ENCODE measurements at regions not wholly inside any gene's neighbourhood (a gene's known extent, or its start where the extent isn't known, plus 50 kb on each side); places are given as distances from the start of the nearest gene placed in this dataset.

DNA sequence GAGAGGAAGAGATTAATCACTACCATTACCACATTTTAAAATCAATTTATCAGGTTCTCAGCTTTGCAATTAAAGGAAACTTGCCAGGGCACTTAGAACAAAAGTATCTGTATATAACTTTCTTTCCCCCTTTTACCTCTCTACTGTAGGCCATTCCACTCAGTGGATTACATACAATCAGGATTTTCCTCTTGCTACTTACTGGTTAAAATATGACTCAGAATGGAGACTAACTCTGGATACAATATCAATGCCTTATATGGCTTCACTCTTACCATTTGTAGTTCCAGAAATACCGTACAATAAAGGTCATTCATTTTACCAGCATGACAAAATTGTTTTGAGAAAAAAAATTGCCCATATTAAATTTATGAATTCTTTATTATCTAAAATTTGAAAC, 706.8 kb downstream of the KCNA4 start:
- Histone ChIP-seq H3K4me3 (no peak overlapping the region), H3K4me1 (no peaks in the 10 kb centered on the region), H3K36me3 (no peaks in the 10 kb centered on the region), H3K27ac (no peak overlapping the region), H3K27me3 (no peaks in the 10 kb centered on the region), H3K9me3 (no peaks in the 10 kb centered on the region)
- TF ChIP-seq, protein P1, sequence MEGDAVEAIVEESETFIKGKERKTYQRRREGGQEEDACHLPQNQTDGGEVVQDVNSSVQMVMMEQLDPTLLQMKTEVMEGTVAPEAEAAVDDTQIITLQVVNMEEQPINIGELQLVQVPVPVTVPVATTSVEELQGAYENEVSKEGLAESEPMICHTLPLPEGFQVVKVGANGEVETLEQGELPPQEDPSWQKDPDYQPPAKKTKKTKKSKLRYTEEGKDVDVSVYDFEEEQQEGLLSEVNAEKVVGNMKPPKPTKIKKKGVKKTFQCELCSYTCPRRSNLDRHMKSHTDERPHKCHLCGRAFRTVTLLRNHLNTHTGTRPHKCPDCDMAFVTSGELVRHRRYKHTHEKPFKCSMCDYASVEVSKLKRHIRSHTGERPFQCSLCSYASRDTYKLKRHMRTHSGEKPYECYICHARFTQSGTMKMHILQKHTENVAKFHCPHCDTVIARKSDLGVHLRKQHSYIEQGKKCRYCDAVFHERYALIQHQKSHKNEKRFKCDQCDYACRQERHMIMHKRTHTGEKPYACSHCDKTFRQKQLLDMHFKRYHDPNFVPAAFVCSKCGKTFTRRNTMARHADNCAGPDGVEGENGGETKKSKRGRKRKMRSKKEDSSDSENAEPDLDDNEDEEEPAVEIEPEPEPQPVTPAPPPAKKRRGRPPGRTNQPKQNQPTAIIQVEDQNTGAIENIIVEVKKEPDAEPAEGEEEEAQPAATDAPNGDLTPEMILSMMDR (IDR thresholded peaks at IDR 0.05), result no peak
- intact Hi-C loops (cut with DNase I), result no loop called here
- DNase-seq (no peak), ATAC-seq (no peak)
- WGBS, 2 donors, result 58 to 78% methylated on average over 1 of the region's 1 CpG

DNA sequence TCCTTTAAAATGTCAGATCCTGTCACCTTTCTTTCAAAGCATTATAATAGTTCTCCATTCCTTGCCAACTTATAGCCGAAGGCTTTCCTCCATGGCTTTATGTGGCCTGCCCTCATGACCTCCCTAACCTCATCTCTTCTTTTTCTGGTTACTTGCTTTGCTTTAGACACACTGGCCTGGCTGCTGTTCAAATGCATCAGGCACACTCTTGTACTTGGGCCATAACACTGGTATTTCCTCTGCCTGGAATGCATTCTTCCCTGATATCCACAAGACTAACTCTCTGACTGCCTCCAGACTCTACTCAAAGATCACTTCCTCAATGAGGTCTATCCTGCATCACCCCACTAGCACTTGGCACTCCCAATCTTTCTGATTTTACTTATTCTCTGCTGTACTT, 710.3 kb downstream of the KCNA4 start:
- intact Hi-C loops (cut with DNase I), result no loop called here
- H3K4me1 ChIP-seq, result no peaks in the 10 kb centered on the region
- no peaks in the 10 kb centered on the region for H3K9me3 ChIP-seq
- no peaks in the 10 kb centered on the region for H3K27me3 ChIP-seq
- TF ChIP-seq, protein P1 (IDR thresholded peaks at IDR 0.05), result no peak
- ATAC-seq (no peak), DNase-seq (no peak)
- H3K36me3 ChIP-seq, result no peaks in the 10 kb centered on the region
- H3K27ac ChIP-seq, result no peak overlapping the region
- no peak overlapping the region for H3K4me3 ChIP-seq
- WGBS, 2 donors, result 50 to 68% methylated on average over 1 of the region's 1 CpG

DNA sequence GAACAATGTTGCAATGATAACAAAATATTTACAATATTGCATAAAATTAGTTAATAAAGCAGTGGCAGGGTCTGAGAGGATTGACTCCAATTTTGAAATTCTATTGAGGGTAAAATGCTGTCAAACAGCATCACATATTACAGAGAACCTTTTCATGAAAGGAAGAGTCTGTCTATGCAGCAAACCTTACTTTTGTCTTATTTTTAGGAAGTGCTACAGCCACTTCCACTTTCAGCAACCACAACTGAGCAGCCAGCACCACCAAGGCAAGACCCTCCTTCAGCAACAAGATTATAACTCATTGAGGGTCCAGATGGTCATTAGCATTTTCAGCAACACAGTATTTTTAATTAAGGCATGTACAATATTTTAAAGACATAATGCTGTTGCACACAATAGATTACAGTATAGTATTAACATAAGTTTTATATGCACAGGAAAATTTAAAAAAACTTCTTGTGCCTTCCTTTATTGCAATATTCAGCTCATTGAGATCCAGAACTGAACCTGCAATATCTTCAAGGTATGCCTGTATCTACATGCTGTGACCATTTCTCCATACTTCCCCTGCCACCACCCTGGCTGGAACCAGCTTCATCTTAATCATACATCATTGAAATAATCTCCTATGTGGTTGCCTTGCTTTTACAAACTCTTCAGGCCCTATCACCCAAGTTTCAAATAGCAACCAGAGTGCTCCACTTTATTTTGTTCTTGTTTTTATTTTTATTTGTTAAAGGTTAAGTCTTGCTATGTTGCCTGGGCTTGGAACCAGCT, 711.2 kb downstream of the KCNA4 start:
- no peaks in the 10 kb centered on the region for H3K9me3 ChIP-seq
- H3K4me3 ChIP-seq, result no peak overlapping the region
- intact Hi-C loops (cut with DNase I), result no loop called here
- no peak overlapping the region for H3K27ac ChIP-seq
- no peaks in the 10 kb centered on the region for H3K4me1 ChIP-seq
- H3K36me3 ChIP-seq, result no peaks in the 10 kb centered on the region
- TF ChIP-seq, protein P1 (IDR thresholded peaks at IDR 0.05), result no peak
- DNase-seq, result no peak
- ATAC-seq, result no peak
- H3K27me3 ChIP-seq, result no peaks in the 10 kb centered on the region

DNA sequence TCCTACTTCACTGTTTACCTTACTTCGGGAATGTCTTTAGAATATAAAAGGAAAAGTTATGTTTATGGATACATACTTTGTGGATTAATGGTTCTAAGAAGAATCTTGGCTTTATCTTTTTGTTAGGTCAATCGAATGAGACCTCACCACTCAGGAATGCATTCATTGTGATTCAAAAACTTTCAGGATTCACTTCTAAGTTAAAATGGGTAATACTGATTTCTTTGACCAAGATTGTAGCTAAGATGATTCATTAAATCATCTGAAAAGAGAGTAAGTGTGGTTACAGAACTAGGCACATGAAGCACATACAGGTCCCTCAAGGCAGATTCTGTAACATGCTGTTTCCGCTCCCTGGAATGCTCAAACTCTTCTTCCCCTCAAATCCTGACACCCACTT, 716.4 kb downstream of the KCNA4 start:
- H3K27me3 ChIP-seq, result no peaks in the 10 kb centered on the region
- ATAC-seq (no peak), DNase-seq (no peak)
- intact Hi-C loops (cut with DNase I), result no loop called here
- H3K4me3 ChIP-seq, result no peak overlapping the region
- H3K36me3 ChIP-seq, result no peaks in the 10 kb centered on the region
- no peak overlapping the region for H3K27ac ChIP-seq
- 66 to 70% methylated on average over 3 of the region's 3 CpGs for WGBS, 2 donors
- H3K9me3 ChIP-seq, result no peaks in the 10 kb centered on the region
- no peaks in the 10 kb centered on the region for H3K4me1 ChIP-seq
- TF ChIP-seq, protein P1 (IDR thresholded peaks at IDR 0.05), result no peak
